Naive B cell (primary cell): ENCODE measurements at regions not wholly inside any gene's neighbourhood (a gene's known extent, or its start where the extent isn't known, plus 50 kb on each side); places are given as distances from the start of the nearest gene placed in this dataset.

Experiments
- ATAC-seq, 2 donors: fragments of 150-1000 bp; cut with Tn5 transposase; 2 replicates each; pipeline ENCODE4 v1.10.0; 2021; ENCODE audit warnings: low read depth in 2 of 2, mild to moderate bottlenecking in 2 of 2, moderate library complexity in 2 of 2
- DNase-seq: peaks from one replicate; pipeline ENCODE4 v3.0.0; 2022
- H3K27ac Mint-ChIP-seq, 6 donors: one replicate each; pipeline ENCODE4 v1.8.0; 2020 to 2022; ENCODE audit warnings: mild to moderate bottlenecking in 6 of 6, mixed read lengths in 6 of 6, moderate library complexity in 5 of 6, inconsistent platforms in 2 of 6
- H3K27me3 Mint-ChIP-seq, 3 donors: one replicate each; pipeline ENCODE4 v1.8.0; 2021 to 2022; ENCODE audit warnings: mixed read lengths in 3 of 3, mild to moderate bottlenecking in 1 of 3
- H3K36me3 Mint-ChIP-seq, 2 donors: one replicate each; pipeline ENCODE4 v1.8.0; 2020 to 2022; ENCODE audit warnings: mixed read lengths in 2 of 2, inconsistent platforms in 1 of 2, mild to moderate bottlenecking in 1 of 2
- H3K4me1 Mint-ChIP-seq, 3 donors: one replicate each; pipeline ENCODE4 v1.8.0; 2020 to 2022; ENCODE audit warnings: mixed read lengths in 3 of 3, inconsistent platforms in 1 of 3, mild to moderate bottlenecking in 1 of 3, moderate library complexity in 1 of 3
- H3K4me3 Mint-ChIP-seq, 8 donors: one replicate each; pipeline ENCODE4 v1.8.0; 2020 to 2022; ENCODE audit warnings: mild to moderate bottlenecking in 8 of 8, mixed read lengths in 8 of 8, moderate library complexity in 8 of 8, inconsistent platforms in 2 of 8
- H3K9me3 Mint-ChIP-seq, 7 donors: one replicate each; pipeline ENCODE4 v1.8.0; 2020 to 2022; ENCODE audit warnings: mixed read lengths in 7 of 7, mild to moderate bottlenecking in 5 of 7, inconsistent platforms in 2 of 7, moderate library complexity in 1 of 7

GRCh38 chr9:107734256-107735013 is 244.9 kb upstream of the KLF4 start:
- Mint-ChIP-seq H3K9me3 (peaks cover 0 to 2% (median 0%) of the 10 kb centered on the region in 7 donors), H3K27ac (no peak overlapping the region), H3K4me1 (no peaks in the 10 kb centered on the region), H3K4me3 (no peak overlapping the region), H3K36me3 (no peaks in the 10 kb centered on the region), H3K27me3 (peaks cover 0 to 8% (median 5%) of the 10 kb centered on the region in 3 donors)
- ATAC-seq (no peak), DNase-seq (no peak)

DNA sequence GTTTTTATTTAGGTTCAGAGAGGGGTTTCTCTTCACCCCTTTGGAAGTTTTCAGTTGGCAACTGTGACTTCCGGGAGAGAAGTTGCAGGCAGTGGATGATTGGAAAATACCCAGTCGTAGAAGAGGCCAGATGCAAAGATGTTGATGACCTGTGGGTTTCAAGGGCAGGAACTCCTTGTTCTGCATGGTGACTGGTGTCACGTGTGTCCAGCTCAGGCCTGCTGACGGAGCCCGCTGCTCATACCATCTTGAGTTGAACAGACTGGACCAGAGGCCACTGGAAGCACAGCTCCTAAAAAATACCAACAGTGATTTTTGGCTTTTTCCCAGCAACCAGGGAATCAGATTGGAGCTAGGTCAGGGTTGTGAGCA is 243.9 kb upstream of the KLF4 start:
- H3K27ac Mint-ChIP-seq = no peak overlapping the region
- no peak overlapping the region for H3K4me3 Mint-ChIP-seq
- no peaks in the 10 kb centered on the region for H3K4me1 Mint-ChIP-seq
- no peaks in the 10 kb centered on the region for H3K36me3 Mint-ChIP-seq
- H3K9me3 Mint-ChIP-seq = no peaks in the 10 kb centered on the region
- peaks cover 0 to 8% (median 5%) of the 10 kb centered on the region in 3 donors for H3K27me3 Mint-ChIP-seq
- no peak for ATAC-seq
- DNase-seq = no peak

GRCh38 chr9:107732781-107733522 is 243.4 kb upstream of the KLF4 start:
- Mint-ChIP-seq H3K27me3 (peaks cover 0 to 8% (median 5%) of the 10 kb centered on the region in 3 donors), H3K9me3 (no peaks in the 10 kb centered on the region), H3K27ac (no peak overlapping the region), H3K36me3 (no peaks in the 10 kb centered on the region), H3K4me1 (no peaks in the 10 kb centered on the region), H3K4me3 (no peak overlapping the region)
- ATAC-seq = no peak
- DNase-seq = no peak

- Mint-ChIP-seq H3K36me3 (no peaks in the 10 kb centered on the region), H3K27ac (no peak overlapping the region), H3K4me3 (no peak overlapping the region), H3K4me1 (peaks cover 0 to 3% (median 0%) of the 10 kb centered on the region in 3 donors), H3K27me3 (peaks cover 0 to 8% (median 0%) of the 10 kb centered on the region in 3 donors), H3K9me3 (no peaks in the 10 kb centered on the region)
- DNase-seq (no peak), ATAC-seq (no peak)
Measured at GRCh38 chr9:107731115-107731762, 241.7 kb upstream of the KLF4 start.

- no peak overlapping the region for H3K4me3 Mint-ChIP-seq
- ATAC-seq (no peak), DNase-seq (no peak)
- H3K27me3 Mint-ChIP-seq = peaks cover 0 to 8% (median 0%) of the 10 kb centered on the region in 3 donors
- no peak overlapping the region for H3K27ac Mint-ChIP-seq
- no peaks in the 10 kb centered on the region for H3K36me3 Mint-ChIP-seq
- H3K9me3 Mint-ChIP-seq = no peaks in the 10 kb centered on the region
- peaks cover 0 to 3% (median 0%) of the 10 kb centered on the region in 3 donors for H3K4me1 Mint-ChIP-seq
Measured at GRCh38 chr9:107730666-107731065, 241.1 kb upstream of the KLF4 start.

GRCh38 chr9:107727086-107727780 is 237.7 kb upstream of the KLF4 start:
- Mint-ChIP-seq H3K36me3 (peaks cover 0 to 8% of the 10 kb centered on the region in 2 donors), H3K9me3 (peaks cover 0 to 9% (median 2%) of the 10 kb centered on the region in 7 donors), H3K27ac (peak overlapping the region in 1 of 6 donors; percentile 32), H3K4me3 (no peak overlapping the region), H3K27me3 (peaks cover 0 to 16% (median 0%) of the 10 kb centered on the region in 3 donors), H3K4me1 (peaks cover 0 to 3% (median 0%) of the 10 kb centered on the region in 3 donors)
- DNase-seq (no peak), ATAC-seq (no peak)

- H3K9me3 Mint-ChIP-seq = peaks cover 0 to 9% (median 2%) of the 10 kb centered on the region in 7 donors
- DNase-seq = no peak
- no peak overlapping the region for H3K27ac Mint-ChIP-seq
- H3K27me3 Mint-ChIP-seq = peaks cover 0 to 10% (median 7%) of the 10 kb centered on the region in 3 donors
- peaks cover 0 to 3% (median 0%) of the 10 kb centered on the region in 3 donors for H3K4me1 Mint-ChIP-seq
- peaks cover 0 to 8% of the 10 kb centered on the region in 2 donors for H3K36me3 Mint-ChIP-seq
- H3K4me3 Mint-ChIP-seq = no peak overlapping the region
- ATAC-seq = no peak
Measured at GRCh38 chr9:107723015-107723414, 233.4 kb upstream of the KLF4 start.

GRCh38 chr9:107721705-107722245 is 232.2 kb upstream of the KLF4 start:
- no peak for DNase-seq
- ATAC-seq = no peak
- no peak overlapping the region for H3K27ac Mint-ChIP-seq
- no peak overlapping the region for H3K4me3 Mint-ChIP-seq
- H3K9me3 Mint-ChIP-seq = peaks cover 0 to 9% (median 2%) of the 10 kb centered on the region in 7 donors
- H3K4me1 Mint-ChIP-seq = peaks cover 0 to under 1% (median 0%) of the 10 kb centered on the region in 3 donors
- peaks cover 0 to 10% (median 7%) of the 10 kb centered on the region in 3 donors for H3K27me3 Mint-ChIP-seq
- H3K36me3 Mint-ChIP-seq = peaks cover 0 to 8% of the 10 kb centered on the region in 2 donors

DNA sequence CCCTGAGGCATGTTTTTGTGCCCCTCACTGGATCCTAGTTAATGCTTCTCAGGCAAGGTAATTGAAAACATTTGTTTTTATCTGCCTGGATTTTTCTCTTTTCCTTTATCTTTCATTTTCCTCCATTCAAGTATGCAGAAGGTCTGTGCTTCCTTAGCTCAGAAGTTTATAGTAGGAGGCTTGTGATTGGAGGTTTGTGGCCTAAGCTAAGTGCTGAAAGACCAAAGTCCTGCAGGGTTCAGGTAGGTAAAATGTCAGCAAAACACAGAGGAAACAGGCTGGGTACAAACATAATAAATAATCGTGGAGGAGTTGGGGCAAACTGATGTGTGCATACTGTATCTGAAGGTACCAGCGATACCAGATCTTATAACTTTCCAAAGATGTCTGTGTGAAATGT is 230.9 kb upstream of the KLF4 start:
- Mint-ChIP-seq H3K36me3 (peaks cover 0 to 8% of the 10 kb centered on the region in 2 donors), H3K27ac (peak overlapping the region in 1 of 6 donors; percentile 31), H3K4me1 (no peaks in the 10 kb centered on the region), H3K27me3 (peaks cover 0 to 10% (median 7%) of the 10 kb centered on the region in 3 donors), H3K9me3 (peaks cover 0 to 9% (median 2%) of the 10 kb centered on the region in 7 donors), H3K4me3 (no peak overlapping the region)
- ATAC-seq (no peak), DNase-seq (no peak)

- peaks cover 0 to 11% of the 10 kb centered on the region in 2 donors for H3K36me3 Mint-ChIP-seq
- peaks cover 3 to 17% (median 13%) of the 10 kb centered on the region in 3 donors for H3K27me3 Mint-ChIP-seq
- no peak overlapping the region for H3K4me3 Mint-ChIP-seq
- peaks cover 0 to 6% (median 3%) of the 10 kb centered on the region in 7 donors for H3K9me3 Mint-ChIP-seq
- ATAC-seq (no peak), DNase-seq (no peak)
- no peaks in the 10 kb centered on the region for H3K4me1 Mint-ChIP-seq
- peak overlapping the region in 1 of 6 donors; percentile 23 for H3K27ac Mint-ChIP-seq
Measured at GRCh38 chr9:107717529-107718314, 228.2 kb upstream of the KLF4 start.

DNA sequence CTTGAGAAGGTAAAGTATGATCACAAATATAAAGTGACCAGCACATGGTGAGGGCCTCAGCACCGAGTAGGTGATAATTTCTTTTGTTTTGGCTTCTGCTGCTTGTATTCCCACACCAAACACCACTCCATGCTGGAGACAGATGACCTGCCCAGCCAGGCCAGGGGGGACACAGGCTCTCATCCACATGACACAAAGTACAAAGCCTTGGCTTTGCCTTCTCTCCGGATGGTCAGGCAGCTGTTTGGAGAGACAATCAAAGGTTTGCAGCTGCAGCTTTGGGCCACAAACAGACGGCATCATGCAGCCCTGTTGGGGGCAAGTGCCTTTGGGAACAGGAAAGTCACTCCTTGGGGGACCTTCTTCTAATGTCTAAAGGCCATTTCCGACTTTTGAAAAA is 226.2 kb upstream of the KLF4 start:
- no peak overlapping the region for H3K4me3 Mint-ChIP-seq
- peak overlapping the region in 1 of 6 donors; percentile 7 for H3K27ac Mint-ChIP-seq
- peaks cover 12 to 30% (median 23%) of the 10 kb centered on the region in 3 donors for H3K27me3 Mint-ChIP-seq
- ATAC-seq (no peak), DNase-seq (no peak)
- H3K36me3 Mint-ChIP-seq = peaks cover 0 to 6% of the 10 kb centered on the region in 2 donors
- peaks cover 0 to 6% (median 2%) of the 10 kb centered on the region in 7 donors for H3K9me3 Mint-ChIP-seq
- peaks cover 0 to 6% (median 4%) of the 10 kb centered on the region in 3 donors for H3K4me1 Mint-ChIP-seq

GRCh38 chr9:107713470-107713869 is 223.9 kb upstream of the KLF4 start:
- DNase-seq (no peak), ATAC-seq (no peak)
- Mint-ChIP-seq H3K9me3 (peaks cover 0 to 6% (median 2%) of the 10 kb centered on the region in 7 donors), H3K27ac (peak overlapping the region in 1 of 6 donors; percentile 12), H3K4me3 (no peak overlapping the region), H3K4me1 (peaks cover 0 to 6% (median 4%) of the 10 kb centered on the region in 3 donors), H3K27me3 (peaks cover 12 to 31% (median 23%) of the 10 kb centered on the region in 3 donors), H3K36me3 (peaks cover 0 to 6% of the 10 kb centered on the region in 2 donors)
